Vagina (tissue), 2 donors: ENCODE measurements at regions not wholly inside any gene's neighbourhood (a gene's known extent, or its start where the extent isn't known, plus 50 kb on each side); places are given as distances from the start of the nearest gene placed in this dataset.
"Not testable (repeated sequence)": the region's sequence is repeated elsewhere in the genome, so short reads cannot be mapped to it uniquely, and the experiment has no call there.

ENCODE experiments used
- DNase-seq, 2 donors: peaks; one replicate each; pipeline ENCODE4 v3.0.0-alpha.2; 2017; ENCODE audit errors: extremely low spot score in 2 of 2
- H3K27ac ChIP-seq: fragments of 200-600 bp; sonication (generic); one replicate; pipeline ENCODE4 v1.5.1; 2019
- H3K27me3 ChIP-seq: fragments of 200-600 bp; sonication (generic); one replicate; pipeline ENCODE4 v1.5.1; 2019
- H3K36me3 ChIP-seq, 2 donors: fragments of 200-600 bp; sonication (generic); one replicate each; pipeline ENCODE4 v1.5.1; 2017 to 2019
- H3K4me1 ChIP-seq: fragments of 200-600 bp; sonication (generic); one replicate; pipeline ENCODE4 v1.5.1; 2019
- H3K4me3 ChIP-seq, 2 donors: fragments of 200-600 bp; sonication (generic); 1 replicate in 1 of 2; 2 replicates in 1 of 2; pipeline ENCODE4 v1.5.1; 2016 to 2019
- H3K9me3 ChIP-seq: fragments of 200-600 bp; sonication (generic); one replicate; pipeline ENCODE4 v1.5.1; 2019
- POLR2A ChIP-seq, 2 donors: fragments of 450-650 bp; IDR thresholded peaks; one replicate each; pipeline ENCODE4 v1.6.1; 2017; ENCODE audit warnings: antibody characterized with exemption in 2 of 2, mild to moderate bottlenecking in 2 of 2, moderate library complexity in 2 of 2
- POLR2AphosphoS5 ChIP-seq, 2 donors: sonication (generic); formaldehyde crosslinking; IDR thresholded peaks; one replicate each; pipeline ENCODE4 v1.9.0; 2017; ENCODE audit warnings: antibody characterized with exemption in 2 of 2, mild to moderate bottlenecking in 2 of 2, low read depth in 1 of 2; ENCODE audit not compliant: insufficient read depth in 1 of 2
- intact Hi-C: fragments of 100-400 bp; cut with DNase I; formaldehyde crosslinking; loops from one replicate; pipeline ENCODE4 v1.15.1; 2023
- TF ChIP-seq, protein P1 (sequence below), 3 experiments: fragments of 450-650 bp in 2 of 3; fragments of 200-600 bp in 1 of 3; sonication (generic) in 1 of 3; IDR thresholded peaks; one replicate each; pipeline ENCODE4 v1.5.1; 2017 to 2019; ENCODE audit warnings: antibody characterized with exemption in 3 of 3, mild to moderate bottlenecking in 2 of 3, moderate library complexity in 2 of 3

DNA sequence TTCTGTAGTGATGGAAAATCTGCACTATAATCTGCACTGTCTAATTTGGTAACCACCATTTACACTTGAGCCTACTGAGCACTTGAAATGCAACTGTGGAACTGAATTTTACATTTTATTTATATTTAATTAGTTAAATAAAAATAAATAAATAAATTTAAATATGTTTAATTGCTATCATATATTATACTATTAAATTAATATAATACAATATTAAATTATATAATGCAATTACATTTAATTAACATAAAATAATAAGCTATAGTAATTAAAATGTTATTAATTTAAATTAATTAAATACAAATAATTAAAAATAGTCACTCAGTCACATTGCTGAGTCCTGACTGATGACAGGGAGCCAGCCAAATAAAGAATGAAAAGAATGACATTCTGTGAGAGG lies 170.2 kb upstream of the F9 start:
- no peaks in the 10 kb centered on the region for H3K9me3 ChIP-seq
- no peak overlapping the region for H3K27ac ChIP-seq
- no peak overlapping the region for H3K4me3 ChIP-seq
- H3K36me3 ChIP-seq: no peaks in the 10 kb centered on the region
- DNase-seq: no peak
- intact Hi-C loops: no loop called here
- H3K4me1 ChIP-seq: no peaks in the 10 kb centered on the region
- no peak for TF ChIP-seq POLR2AphosphoS5 (IDR thresholded peaks at IDR 0.05; ENCODE audit: insufficient read depth in 1 of 2, low read depth in 1 of 2)
- H3K27me3 ChIP-seq: no peaks in the 10 kb centered on the region

DNA sequence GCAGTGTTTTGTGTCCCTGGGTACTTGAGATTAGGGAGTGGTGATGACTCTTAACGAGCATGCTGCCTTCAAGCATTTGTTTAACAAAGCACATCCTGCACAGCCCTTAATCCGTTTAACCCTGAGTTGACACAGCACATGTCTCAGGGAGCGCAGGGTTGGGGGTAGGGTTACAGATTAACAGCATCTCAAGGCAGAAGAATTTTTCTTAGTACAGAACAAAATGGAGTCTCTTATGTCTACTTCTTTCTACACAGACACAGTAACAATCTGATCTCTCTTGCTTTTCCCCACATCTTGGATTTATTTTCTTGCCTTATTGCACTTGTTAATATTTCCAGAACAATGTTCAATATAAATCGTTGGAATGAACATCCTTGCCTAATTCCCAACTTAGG lies 187.9 kb upstream of the F9 start:
- H3K4me3 ChIP-seq, DNase-seq, H3K36me3 ChIP-seq, H3K4me1 ChIP-seq, H3K9me3 ChIP-seq, H3K27me3 ChIP-seq, intact Hi-C loops, H3K27ac ChIP-seq: not testable (repeated sequence)

DNA sequence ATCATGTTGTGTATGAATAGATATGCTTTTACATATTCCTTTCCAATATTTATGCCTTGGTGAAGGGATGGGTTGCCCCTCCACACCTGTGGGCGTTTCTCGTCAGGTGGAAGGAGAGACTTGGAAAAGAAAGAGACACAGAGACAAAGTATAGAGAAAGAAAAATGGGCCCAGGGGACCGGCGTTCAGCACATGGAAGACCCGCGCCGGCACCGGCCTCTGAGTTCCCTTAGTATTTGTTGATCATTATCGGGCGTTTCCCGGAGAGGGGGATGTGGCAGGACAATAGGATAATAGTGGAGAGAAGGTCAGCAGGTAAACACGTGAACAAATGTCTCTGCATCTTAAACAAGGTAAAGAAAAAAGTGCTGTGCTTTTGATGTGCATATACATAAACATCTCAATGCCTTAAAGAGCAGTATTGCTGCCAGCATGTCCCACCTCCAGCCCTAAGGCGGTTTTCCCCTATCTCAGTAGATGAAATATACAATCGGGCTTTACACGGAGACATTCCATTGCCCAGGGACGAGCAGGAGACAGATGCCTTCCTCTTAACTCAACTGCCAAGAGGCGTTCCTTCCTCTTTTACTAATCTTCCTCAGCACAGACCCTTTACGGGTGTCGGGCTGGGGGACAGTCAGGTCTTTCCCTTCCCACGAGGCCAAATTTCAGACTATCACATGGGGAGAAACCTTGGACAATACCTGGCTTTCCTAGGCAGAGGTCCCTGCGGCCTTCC lies 188.5 kb upstream of the F9 start:
- H3K9me3 ChIP-seq, H3K27me3 ChIP-seq, H3K36me3 ChIP-seq, intact Hi-C loops, H3K4me1 ChIP-seq, H3K4me3 ChIP-seq, DNase-seq, H3K27ac ChIP-seq: not testable (repeated sequence)

DNA sequence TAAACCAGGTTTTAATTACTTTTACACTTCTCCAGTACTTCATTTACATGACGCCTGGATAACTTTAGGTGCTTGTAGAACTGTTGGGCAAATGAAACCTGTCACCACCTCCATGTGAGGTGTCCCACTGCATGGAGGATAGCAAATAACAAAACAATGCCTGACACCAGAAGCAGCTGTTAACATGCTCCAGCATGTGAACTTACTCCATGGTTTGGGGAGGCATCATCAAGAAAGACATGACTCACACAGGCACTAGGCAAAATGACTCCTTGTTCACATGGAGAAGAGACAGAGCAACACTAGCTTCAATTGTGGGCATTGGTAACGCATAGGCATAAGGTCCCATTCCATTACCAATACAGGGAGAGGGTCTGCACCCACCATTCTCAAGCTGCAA lies 198.1 kb upstream of the F9 start:
- Histone ChIP-seq H3K27me3 (no peaks in the 10 kb centered on the region), H3K4me3 (no peak overlapping the region), H3K9me3 (no peaks in the 10 kb centered on the region), H3K27ac (no peak overlapping the region), H3K4me1 (no peaks in the 10 kb centered on the region), H3K36me3 (no peaks in the 10 kb centered on the region)
- intact Hi-C loops: no loop called here
- TF ChIP-seq, protein P1, sequence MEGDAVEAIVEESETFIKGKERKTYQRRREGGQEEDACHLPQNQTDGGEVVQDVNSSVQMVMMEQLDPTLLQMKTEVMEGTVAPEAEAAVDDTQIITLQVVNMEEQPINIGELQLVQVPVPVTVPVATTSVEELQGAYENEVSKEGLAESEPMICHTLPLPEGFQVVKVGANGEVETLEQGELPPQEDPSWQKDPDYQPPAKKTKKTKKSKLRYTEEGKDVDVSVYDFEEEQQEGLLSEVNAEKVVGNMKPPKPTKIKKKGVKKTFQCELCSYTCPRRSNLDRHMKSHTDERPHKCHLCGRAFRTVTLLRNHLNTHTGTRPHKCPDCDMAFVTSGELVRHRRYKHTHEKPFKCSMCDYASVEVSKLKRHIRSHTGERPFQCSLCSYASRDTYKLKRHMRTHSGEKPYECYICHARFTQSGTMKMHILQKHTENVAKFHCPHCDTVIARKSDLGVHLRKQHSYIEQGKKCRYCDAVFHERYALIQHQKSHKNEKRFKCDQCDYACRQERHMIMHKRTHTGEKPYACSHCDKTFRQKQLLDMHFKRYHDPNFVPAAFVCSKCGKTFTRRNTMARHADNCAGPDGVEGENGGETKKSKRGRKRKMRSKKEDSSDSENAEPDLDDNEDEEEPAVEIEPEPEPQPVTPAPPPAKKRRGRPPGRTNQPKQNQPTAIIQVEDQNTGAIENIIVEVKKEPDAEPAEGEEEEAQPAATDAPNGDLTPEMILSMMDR (IDR thresholded peaks at IDR 0.05): no peak
- TF ChIP-seq POLR2AphosphoS5 (IDR thresholded peaks at IDR 0.05; ENCODE audit: insufficient read depth in 1 of 2, low read depth in 1 of 2) (no peak), POLR2A (IDR thresholded peaks at IDR 0.05) (no peak)
- DNase-seq: no peak

DNA sequence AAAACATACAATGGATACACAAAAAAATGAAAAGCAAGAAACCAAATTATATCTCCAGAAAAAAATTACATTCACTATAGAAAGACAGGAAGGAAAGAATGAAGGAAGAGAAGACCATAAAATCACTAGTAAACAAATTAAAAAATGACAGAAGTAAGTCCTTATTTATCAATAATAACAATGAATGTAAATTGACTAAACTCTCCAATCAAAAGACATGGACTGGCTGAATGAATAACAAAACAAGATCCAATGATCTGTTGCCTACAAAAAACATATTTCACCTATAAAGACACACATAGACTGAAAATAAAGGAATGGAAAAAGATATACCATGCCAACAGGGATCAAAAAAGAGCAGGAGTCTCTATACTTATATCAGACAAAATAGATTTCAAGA lies 203.2 kb upstream of the F9 start:
- Histone ChIP-seq H3K4me1 (no peaks in the 10 kb centered on the region), H3K36me3 (no peaks in the 10 kb centered on the region), H3K27me3 (no peaks in the 10 kb centered on the region), H3K27ac (no peak overlapping the region), H3K4me3 (no peak overlapping the region), H3K9me3 (no peaks in the 10 kb centered on the region)
- TF ChIP-seq POLR2A (IDR thresholded peaks at IDR 0.05) (no peak), POLR2AphosphoS5 (IDR thresholded peaks at IDR 0.05; ENCODE audit: insufficient read depth in 1 of 2, low read depth in 1 of 2) (no peak)
- TF ChIP-seq, protein P1 (IDR thresholded peaks at IDR 0.05): no peak
- intact Hi-C loops: no loop called here
- DNase-seq: no peak

DNA sequence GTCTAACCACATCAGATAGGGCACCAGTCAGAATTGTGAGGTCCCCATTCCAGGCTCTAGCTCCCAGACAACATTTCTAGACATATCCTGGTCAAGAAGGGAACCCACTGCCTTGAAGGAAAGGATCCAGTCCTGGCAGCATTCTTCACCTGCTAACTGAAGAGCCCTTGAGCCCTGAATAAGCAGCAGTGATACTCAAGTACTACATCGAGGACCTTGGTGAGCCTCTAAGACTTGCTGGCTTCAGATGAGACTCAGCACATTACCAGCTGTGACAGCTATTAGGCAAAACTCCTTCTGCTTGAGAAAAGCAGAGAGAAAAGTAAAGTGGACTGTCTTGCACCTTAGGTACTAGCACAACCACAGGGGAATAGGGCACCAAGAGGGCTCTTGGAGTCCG lies 205.8 kb upstream of the F9 start:
- H3K27ac ChIP-seq: no peak overlapping the region
- no peaks in the 10 kb centered on the region for H3K9me3 ChIP-seq
- DNase-seq: no peak
- H3K4me3 ChIP-seq: no peak overlapping the region
- H3K27me3 ChIP-seq: no peaks in the 10 kb centered on the region
- no peak for TF ChIP-seq POLR2AphosphoS5 (IDR thresholded peaks at IDR 0.05; ENCODE audit: insufficient read depth in 1 of 2, low read depth in 1 of 2)
- TF ChIP-seq POLR2A (IDR thresholded peaks at IDR 0.05): no peak
- TF ChIP-seq, protein P1 (IDR thresholded peaks at IDR 0.05): no peak
- no peaks in the 10 kb centered on the region for H3K4me1 ChIP-seq
- no peaks in the 10 kb centered on the region for H3K36me3 ChIP-seq
- intact Hi-C loops: no loop called here

DNA sequence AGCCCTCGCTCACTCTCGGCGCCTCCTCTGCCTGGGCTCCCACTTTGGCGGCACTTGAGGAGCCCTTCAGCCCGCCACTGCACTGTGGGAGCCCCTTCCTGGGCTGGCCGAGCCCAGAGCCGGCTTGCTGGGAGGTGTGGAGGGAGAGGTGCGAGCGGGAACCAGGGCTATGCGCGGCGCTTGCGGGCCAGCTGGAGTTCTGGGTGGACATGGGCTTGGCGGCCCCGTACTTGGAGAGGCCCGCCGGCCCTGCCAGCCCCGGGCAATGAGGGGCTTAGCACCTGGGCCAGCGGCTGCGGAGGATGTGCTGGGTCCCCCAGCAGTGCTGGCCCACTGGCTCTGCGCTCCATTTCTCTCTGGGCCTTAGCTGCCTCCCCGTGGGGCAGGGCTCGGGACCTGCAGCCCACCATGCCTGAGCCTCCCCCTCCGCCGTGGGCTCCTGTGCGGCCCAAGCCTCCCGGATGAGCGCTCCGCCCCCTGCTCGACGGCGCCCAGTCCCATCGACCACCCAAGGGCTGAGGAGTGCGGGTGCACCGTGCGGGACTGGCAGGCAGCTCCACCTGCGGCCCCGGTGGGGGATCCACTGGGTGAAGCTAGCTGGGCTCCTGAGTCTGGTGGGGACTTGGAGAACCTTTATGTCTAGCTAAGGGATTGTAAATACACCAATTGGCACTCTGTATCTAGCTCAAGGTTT lies 209.7 kb upstream of the F9 start:
- DNase-seq, H3K4me3 ChIP-seq, H3K4me1 ChIP-seq, H3K36me3 ChIP-seq, H3K9me3 ChIP-seq, H3K27ac ChIP-seq, intact Hi-C loops, H3K27me3 ChIP-seq: not testable (repeated sequence)

DNA sequence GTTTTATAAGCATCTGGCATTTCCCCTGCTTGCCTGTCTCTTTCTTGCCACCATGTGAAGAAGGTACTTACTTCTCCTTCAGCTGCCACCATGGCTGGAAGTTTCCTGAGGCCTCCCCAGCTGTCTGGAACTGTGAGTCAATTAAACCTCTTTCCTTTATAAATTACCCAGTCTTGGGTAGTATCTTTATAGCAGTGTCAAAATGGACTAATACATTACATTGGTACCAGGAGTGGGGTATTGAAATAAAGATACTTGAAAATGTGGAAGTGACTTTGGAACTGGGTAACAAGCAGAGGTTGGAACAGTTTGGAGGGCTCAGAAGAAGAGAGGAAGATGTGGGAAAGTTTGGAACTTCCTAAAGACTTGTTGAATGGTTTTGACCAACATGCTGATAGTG lies 223.9 kb upstream of the F9 start:
- H3K9me3 ChIP-seq, DNase-seq, H3K36me3 ChIP-seq, H3K4me3 ChIP-seq, H3K4me1 ChIP-seq, intact Hi-C loops, H3K27me3 ChIP-seq, H3K27ac ChIP-seq: not testable (repeated sequence)
